NCI-H2196 treated with DMSO at 0.1 percent for 48 hours (cell line): ENCODE measurements at regions not wholly inside any gene's neighbourhood (a gene's known extent, or its start where the extent isn't known, plus 50 kb on each side); places are given as distances from the start of the nearest gene placed in this dataset.

ENCODE experiments used
- DNase-seq: peaks from one replicate; lab custom pipeline; 2025; ENCODE audit not compliant: unreplicated experiment; lab: John Stamatoyannopoulos, UW

DNA sequence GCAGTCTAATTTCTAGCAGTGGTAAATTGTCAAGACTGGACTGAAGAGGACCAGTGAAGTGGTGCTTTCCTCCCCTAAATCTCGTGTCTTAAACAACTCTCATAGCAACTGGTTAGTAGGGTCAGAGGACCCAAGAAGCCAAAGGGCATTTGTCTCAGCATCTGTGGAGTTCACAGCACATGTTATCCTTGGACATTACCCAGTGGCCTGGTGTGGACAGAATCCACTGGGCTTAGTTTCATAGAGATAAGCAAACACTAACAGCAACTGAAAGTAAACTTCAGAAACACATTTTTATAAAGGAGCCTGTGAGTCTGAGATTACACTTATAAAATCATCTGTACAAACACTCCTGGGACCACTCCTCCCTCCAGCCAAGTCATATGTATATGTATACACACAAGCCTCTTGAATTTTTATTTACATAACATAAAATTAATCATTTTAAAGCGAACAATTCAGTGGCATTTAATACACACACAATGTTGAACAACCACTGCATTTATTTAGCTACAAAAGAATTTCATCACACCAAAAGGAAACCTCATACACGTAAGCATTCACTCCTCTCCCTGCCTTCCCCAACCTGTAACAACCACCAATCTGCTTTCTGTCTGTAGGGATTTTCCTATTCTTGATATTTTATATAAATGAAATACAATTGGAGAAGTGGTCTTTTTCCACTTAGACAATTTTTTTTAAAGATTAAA is 457.8 kb downstream of the RASEF start:
- no peak for DNase-seq

DNA sequence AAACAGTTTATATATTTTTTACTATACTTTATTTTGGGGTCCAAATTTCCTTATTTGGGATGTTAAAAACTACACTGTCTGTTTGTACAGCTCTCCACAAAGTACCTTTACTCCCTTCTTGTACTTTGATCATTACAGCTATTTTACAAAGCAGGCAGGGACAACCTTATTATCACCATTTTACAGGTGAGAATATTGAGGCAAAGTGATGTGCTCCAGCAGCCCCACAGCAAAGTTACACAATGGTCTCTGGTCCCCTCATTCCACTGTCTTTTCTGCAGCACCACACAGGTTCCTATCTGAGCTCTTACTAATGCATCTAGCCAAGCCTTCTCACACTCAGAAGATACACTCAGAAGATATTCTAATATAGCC is 457.3 kb downstream of the RASEF start:
- no peak for DNase-seq

DNA sequence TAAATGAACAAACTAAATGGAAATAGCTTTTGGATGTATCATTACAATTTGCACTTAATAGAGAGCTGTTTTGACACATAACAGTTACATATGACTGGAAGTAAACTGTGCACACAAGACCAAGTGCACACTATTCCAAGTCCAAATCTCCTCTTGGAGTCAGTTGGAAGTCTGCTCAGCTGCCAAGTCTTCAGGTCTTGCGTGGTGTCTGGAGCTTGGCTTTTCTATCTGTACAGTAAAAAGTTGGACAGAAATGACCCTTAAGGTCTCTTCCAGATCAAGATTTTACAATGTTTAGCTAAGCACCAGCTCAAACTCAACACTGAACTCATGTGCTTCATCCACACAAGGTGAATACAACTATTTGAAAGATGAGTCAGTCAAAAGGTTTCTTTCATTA is 456.9 kb downstream of the RASEF start:
- DNase-seq = no peak

DNA sequence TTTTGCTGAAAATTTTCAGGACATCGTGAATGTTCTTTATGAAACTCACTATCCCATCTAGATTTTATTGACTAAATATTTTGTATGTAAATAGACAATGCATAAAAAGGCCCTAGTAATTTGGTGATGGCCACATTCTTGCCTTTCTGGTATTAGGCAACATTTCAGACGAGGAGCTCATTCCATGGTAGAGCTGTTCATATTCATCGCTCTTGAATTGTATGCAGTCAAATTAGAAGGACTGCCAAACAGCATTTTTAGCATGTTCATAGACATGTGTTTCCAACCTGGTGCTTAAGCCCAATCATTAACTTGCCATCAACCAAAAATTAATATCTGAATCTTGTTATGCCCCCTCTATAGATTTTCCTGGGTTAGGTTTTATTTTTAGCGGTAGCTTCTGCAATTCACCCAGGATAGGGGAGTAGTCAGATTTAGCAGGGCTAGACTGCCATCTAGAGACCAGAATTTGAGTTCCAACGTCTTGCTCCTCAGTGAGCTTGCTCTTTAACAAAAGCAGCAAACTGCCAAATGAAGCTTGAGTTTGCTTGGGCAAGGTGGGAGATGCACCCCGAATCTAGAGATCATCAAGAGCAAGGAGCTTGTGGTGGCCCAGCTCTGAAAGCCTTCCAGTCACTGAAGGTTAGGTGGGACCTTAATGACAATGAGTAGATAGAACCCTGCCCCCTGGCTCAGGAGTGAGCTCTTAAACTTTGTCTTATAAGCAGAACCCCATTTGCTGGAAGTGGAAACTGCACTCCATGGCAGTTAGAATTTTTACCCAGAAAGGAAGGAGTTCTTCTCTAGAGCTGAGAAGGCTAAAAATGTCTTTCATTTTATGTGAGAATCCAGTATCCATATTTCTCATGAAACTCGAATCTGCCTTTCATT is 456.2 kb downstream of the RASEF start:
- no peak for DNase-seq

DNA sequence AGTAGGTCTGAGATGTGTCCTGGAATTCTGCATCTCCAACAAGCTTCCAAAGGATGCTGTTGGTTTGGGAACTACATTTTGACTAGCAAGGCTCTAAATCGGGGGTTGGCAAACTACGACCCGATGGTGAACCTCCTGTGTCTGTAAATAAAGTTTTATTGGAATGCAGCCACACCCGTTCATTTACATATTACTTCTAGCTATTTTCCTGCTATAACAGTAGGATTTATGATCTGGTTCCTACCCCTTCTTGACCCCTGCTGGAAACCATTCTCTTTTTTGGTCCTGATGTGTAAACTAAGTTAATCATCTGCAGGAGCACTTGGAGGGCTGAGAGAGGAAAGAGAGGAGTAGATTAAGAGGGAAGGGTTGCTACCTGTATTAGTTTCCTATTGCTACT is 454.5 kb downstream of the RASEF start:
- no peak for DNase-seq

DNA sequence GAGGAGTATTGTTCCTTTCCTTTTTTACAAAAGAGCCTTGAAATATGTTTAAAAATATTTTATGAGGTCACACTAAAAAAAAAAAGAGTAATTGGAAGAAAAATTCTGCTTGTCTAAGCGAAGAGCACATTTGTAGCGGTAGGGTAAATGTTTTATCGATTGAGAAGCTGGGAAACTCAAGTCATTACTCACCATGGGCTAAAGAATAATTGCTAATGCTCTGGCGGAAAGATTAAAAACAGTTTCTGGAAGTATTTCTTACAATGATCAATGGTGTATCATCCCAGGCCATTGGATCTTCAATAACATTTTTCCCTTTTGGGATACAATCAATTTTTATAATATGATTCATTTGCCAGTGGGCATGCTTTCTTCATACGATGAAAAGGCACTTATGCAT is 450.0 kb downstream of the RASEF start:
- DNase-seq = no peak

DNA sequence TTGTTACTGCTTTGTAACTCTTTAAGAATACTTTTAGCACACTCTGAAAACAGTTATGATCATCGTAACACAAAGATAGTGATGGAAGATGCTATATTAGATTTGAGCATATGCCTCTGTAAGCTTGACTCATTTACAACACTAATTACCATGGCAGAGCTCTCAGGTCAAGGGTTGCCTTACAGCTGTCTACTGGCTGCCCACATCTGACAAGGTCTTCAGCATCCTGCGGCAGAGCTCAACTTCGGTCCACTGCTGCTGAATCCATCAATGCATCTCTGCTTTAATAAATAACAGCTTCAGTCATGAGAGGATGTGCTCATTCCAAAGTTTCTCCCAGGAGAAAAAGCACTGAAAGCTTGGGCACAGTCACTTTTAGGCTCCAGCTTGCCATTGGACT is 449.4 kb downstream of the RASEF start:
- no peak for DNase-seq

DNA sequence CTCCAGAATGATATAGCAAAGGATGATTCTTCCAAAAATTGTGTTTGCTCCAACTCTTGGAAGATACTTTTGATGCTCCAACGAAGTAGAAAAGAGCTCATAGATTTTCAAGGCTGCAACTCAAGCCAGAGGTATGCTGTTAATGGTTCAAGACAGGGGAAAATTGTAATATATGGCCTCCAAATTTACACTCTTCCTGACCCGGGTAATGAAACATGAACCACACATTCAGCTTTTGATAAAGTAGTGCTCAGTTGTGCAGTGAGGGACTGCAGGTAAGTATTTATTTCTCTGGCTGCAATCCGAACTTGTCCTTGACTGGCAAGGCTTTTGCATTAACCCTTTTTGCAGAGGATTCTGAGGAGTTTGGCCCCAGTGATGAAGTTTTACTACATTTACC is 446.4 kb downstream of the RASEF start:
- DNase-seq = no peak

DNA sequence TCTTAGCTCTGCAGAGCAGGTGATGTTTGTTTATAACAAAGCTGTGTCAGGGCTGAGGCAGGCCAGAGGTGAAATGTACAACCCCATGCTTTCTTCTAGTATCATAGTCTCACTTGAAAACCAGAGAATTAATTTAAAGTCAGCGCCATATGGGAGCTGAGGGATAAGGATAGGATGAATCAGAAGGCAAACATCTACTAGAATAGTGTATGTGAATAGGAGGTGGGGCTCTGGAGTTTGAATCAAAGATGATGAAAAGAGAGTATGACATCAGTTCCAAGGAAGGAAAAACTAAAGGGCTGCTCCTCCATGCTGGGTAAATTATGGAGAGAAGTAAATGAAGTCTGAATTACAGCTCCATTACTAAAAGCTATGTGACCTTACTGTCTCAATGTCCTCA is 441.5 kb downstream of the RASEF start:
- DNase-seq = peak; percentile 51

DNA sequence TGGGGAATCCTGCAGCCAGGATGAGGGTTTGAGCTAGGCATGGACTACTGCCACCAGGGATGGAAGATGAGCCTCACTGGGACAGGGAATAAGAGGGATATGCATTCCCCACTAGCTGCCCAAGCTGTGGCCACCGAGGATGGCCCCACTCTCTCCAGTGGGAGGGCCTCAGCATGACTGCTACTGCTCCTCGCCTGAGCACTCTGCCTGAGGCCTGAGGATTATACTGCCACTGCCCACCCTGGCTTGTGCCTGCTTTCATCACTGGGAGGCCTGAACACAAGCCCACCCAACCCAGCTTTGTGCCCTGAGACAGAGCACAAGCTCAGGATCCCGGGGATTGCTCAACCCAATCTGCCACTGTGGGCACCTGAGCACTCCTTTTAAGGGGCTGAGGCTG is 425.6 kb downstream of the RASEF start:
- DNase-seq = no peak

DNA sequence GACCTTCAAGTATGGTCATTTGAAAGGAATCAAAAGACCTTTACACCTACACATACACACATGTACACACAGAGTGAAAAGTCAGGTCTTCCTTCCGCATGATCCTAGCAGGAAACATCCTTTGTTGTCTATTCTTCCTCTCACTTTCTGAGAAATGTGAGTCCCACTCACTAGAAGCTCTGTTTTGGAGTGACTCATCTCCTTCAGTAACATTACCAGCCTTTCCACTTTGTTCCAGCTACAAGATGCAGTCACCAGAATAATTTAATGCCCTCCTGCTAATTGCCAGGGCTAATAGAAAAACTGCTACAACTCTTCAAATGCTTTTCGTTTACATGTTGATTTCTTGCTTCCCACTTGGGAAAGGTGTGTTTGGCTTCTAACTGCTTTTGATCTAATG is 417.3 kb downstream of the RASEF start:
- DNase-seq = no peak

DNA sequence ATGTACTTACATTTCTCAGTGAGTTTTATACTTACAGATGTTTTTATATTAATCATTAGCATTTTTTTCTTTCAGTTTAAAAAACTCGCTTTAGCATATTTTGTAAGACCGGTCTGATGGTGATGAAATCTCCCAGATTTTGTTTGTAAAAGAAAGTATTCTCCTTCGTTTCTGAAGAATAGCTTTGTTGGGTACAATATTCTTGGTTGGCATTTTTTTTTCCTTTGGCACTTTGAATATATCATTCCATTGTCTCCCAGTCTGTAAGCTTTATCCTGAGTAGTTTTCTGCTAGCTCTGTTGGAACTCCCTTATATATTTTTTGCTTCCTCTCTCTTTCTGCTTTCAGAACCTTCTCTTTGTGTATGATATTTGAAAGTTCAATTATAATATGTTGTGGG is 412.6 kb downstream of the RASEF start:
- no peak for DNase-seq

DNA sequence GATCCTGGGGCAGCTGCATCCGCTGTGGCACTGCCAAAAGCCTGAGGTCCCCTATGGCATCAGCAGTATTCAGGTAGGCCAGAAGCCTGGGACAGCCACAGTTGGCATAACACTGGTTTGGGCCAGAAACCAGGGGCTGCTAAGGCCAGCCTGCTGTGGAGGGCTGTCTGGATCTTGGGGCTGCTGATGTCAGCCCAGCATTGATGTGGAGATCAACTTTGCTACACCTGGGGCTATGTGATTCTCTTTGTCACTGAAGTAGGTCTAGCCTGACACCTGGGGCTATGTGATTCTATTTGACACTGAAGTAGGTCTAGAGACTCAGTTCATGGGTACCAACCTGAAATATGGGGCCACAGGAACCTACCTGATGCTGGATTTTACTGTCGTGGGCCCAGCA is 411.5 kb downstream of the RASEF start:
- no peak for DNase-seq

DNA sequence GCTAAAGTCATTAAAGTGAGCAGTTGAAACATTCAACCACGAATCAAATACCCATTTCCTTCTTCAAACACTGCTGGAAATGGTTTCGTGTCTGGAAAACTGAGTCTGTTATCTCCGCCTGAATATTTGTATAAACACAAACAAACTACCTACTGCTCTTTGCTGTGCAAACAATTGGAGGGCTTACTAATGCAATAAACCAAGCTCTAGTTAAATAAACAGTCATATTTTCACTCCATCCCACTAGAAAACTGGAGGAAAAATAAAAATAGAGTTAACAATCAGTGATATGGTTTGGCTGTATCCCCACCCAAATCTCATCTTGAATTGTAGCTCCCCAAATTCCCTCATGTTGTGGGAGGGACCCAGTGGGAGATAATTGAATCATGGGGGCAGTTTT is 397.6 kb downstream of the RASEF start:
- DNase-seq = no peak

DNA sequence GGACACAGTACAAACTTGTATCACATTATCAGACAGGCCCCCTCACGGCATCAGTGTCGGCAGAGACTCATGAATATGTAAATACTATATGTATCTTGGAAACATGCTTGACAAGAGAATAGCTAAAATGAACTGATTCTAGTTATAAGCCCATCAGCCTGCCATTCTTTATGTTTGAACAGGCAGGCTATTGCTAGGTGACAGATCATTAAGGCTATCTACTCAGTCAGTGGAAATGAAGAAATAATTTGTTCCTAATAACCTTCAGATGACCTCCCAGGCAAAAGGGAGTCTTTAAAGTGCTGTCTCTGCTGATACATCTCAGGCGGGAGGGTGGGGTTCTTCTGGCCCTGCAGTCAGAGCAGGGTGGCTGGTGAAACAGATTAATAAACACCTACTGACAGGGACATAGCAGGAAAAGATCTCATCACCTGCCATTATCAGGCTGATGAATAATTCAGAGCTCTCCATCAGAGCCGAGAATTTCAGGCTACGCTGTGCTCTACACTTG is 394.2 kb downstream of the RASEF start:
- no peak for DNase-seq

DNA sequence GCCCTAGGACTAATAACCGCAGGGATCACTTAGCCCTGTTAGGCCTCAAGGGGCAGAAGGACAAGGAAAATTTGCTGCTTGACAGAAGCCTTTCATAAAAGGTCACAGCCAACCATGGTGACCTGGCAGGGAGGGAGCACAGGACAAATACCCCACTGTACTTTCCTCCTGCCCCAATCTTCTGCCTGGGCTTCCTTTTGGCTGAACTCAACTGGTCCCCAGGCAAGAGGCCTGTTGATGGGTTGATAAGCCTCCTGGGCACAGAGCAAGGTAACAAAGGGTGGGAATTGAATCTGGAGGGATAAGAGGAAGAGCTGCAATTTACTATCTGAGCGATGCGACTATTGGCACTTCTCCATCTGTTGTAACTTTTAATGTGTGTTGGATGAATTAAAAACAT is 392.9 kb downstream of the RASEF start:
- DNase-seq = no peak

DNA sequence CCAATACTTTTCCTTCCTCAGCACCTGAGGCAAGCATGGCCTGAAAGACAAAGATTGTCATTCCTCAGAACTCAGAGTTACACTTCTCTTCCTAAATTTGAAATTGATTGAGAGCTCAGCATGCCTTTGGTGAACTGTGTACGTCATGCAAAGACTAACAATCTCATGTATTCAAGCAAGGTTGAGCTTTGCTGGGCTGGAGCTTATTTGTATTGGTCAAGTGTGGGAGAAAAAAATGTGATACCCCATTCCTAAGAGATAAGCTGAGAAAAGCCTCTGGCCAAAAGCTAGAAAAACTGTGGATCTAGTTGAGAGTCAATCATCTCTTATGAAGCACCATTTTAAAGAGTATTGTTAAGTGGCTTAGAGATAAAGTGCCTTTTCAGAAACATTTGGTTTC is 392.2 kb downstream of the RASEF start:
- no peak for DNase-seq

DNA sequence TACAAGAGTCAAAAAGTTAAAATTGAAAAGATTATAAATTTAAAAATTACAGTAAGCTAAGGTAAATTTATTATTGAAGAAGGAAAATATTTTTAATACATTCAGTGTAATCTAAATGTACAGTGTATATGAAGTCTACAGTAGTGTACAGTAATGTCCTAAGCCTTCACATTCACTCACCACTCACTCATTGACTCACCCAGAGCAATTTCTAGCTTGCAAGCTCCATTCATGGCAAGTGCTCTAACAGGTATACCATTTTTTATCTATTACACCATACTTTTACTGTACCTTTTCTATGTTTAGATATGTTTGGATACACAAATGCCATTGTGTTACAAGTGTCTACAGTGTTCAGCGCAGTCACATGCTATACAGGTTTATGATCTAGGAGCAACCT is 389.7 kb downstream of the RASEF start:
- DNase-seq = no peak

DNA sequence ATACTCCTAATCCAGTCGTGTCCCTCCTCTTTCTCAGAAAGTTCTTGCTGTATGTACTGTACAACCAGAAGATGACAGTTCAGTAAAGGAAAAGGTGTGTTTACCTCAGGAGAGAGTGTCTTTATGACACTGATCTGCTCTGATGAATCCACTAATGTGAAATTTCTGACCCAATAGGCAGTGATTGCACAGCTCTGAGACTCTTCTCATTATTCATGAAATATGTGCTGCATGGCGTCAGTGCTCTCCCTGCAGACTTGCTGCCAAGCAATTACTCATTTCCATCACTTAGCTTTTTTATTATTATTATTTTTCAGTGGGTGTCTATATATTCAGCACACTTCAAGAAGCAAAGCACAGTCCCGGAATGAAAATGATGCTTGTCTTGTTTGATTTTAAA is 389.0 kb downstream of the RASEF start:
- DNase-seq = no peak

DNA sequence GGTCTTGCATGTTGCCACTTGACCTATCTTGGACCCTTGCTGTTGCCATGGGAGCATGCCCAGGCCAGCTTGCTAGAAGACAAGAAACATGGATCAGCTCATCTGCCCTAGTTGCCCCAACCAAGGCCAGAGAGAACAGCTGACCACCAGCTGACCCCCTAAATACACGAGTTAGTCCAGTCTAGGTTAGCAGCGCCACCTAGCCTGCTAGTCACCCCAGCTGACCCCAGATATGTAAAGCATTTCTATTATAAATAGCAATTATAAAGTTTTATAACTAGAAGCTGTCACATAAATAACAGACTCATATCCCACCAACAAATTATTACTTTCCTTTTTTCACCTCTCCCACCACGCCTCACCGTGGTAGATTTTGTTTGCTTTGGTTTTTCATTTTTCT is 387.8 kb downstream of the RASEF start:
- no peak for DNase-seq

DNA sequence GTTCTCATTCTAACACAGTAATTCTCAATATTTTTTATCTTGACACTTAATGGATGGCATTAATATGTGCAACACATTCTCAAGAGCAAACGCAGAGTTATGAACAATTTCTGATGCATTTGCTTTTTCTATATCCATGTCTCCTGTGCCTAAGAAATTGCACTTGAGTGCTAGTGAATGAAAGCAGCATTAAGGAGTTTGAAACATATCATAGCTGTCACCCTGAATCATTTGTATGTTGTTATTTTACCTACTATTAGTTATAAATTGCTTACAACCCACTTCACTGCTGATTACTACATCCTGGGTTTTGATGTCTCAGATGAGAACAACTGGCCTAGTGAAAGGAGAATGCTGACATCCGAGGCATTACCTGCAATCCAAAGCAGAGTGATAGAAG is 387.3 kb downstream of the RASEF start:
- DNase-seq = no peak

DNA sequence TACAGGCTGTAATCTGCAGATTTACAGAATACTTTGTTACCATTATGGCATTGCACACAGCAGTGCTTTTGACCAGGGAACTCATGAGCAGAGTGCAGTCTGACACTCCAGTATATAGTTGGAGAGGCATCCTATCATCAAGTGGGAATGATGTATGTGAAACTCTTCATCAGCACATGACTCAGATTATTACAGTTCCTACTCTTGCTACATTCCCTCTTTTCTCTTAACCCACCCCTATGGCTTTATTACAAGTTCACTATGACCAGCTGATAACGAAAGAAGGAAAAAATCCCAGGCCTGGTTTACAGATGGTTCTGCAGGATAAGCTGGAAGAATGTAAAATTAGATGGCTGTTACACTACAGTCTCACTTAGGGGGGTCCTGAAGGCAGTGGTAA is 385.9 kb downstream of the RASEF start:
- DNase-seq = no peak
